PFSK-1 (cell line): ENCODE measurements at regions not wholly inside any gene's neighbourhood (a gene's known extent, or its start where the extent isn't known, plus 50 kb on each side); places are given as distances from the start of the nearest gene placed in this dataset.

Source experiments
- FOXP2 ChIP-seq: optimal IDR thresholded peaks from 2 replicates; pipeline ENCODE3; 2011; ENCODE audit warnings: borderline replicate concordance, control low read depth, inconsistent platforms; ENCODE audit not compliant: insufficient read depth; ENCODE audit errors: extremely low read length, extremely low read depth
- POLR2AphosphoS5 ChIP-seq: IDR thresholded peaks from 2 replicates; pipeline ENCODE4 v1.6.1; 2012; ENCODE audit warnings: low read depth, mild to moderate bottlenecking, control low read depth, low read length, moderate library complexity
- REST ChIP-seq, 2 experiments: IDR thresholded peaks; 2 replicates each; pipeline versions ENCODE4 v1.6.1 to v1.8.0; 2011 to 2012; ENCODE audit warnings: low read depth in 2 of 2, low read length in 2 of 2, control low read depth in 1 of 2, inconsistent platforms in 1 of 2, mild to moderate bottlenecking in 1 of 2, moderate library complexity in 1 of 2; ENCODE audit not compliant: insufficient read depth in 1 of 2
- SIN3A ChIP-seq: IDR thresholded peaks from 2 replicates; pipeline ENCODE4 v1.6.1; 2012; ENCODE audit warnings: mild to moderate bottlenecking, low read length, moderate library complexity, borderline replicate concordance; ENCODE audit not compliant: insufficient read depth
- TAF1 ChIP-seq: IDR thresholded peaks from 2 replicates; pipeline ENCODE4 v1.6.1; 2012; ENCODE audit warnings: low read length, control low read depth, borderline replicate concordance; ENCODE audit not compliant: insufficient read depth

GRCh38 chr6:12577124-12577850 lies 139.3 kb upstream of the PHACTR1 start:
- TF ChIP-seq FOXP2, result no peak
- no peak for TF ChIP-seq REST (IDR thresholded peaks at IDR 0.05; ENCODE audit: insufficient read depth in 1 of 2, low read depth in 2 of 2, low read length in 2 of 2)
- no peak for TF ChIP-seq POLR2AphosphoS5
- TF ChIP-seq TAF1, result no peak
- TF ChIP-seq SIN3A, result no peak

- no peak for TF ChIP-seq TAF1
Observed at GRCh38 chr6:12578097-12578496, 138.5 kb upstream of the PHACTR1 start.

- no peak for TF ChIP-seq FOXP2
- no peak for TF ChIP-seq REST (IDR thresholded peaks at IDR 0.05; ENCODE audit: insufficient read depth in 1 of 2, low read depth in 2 of 2, low read length in 2 of 2)
Observed at GRCh38 chr6:12578751-12579150, 137.8 kb upstream of the PHACTR1 start.

GRCh38 chr6:12580290-12580689 lies 136.3 kb upstream of the PHACTR1 start:
- no peak for TF ChIP-seq POLR2AphosphoS5
- no peak for TF ChIP-seq REST (IDR thresholded peaks at IDR 0.05; ENCODE audit: insufficient read depth in 1 of 2, low read depth in 2 of 2, low read length in 2 of 2)
- no peak for TF ChIP-seq TAF1
- TF ChIP-seq FOXP2, result no peak
- TF ChIP-seq SIN3A, result no peak

DNA sequence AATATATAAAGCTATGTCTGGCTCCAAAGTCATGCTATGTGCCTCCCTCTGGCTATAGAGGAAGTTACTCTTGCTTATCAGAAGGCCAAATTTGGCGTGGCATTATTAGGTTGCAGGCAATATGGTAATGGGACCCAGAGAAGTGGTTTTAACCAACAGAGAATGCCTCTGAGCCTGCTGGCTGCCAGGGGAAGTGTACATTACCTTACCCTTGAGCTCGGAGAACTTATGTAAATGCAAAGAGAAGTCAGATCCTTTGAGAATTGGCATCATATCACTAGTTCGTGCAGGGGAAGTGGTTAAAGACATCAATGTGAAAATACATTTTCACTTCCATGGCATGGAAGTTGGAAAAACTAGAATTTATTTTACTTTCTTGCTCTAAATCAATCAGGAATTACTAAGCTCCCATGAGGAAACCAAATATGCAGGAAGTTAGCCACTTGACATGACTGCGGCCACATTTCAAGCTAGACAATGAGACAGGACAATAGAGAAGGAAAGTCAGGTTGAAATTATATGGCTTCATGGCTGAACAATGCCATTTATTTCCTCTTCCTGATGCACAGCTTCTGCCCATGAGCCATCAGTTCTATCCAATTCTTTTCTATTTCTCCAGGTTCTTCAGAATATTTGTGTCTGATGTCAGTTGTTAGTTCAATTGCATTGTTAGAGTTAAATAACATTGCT lies 134.0 kb upstream of the PHACTR1 start:
- TF ChIP-seq REST (IDR thresholded peaks at IDR 0.05; ENCODE audit: insufficient read depth in 1 of 2, low read depth in 2 of 2, low read length in 2 of 2) (no peak), SIN3A (no peak), POLR2AphosphoS5 (no peak), TAF1 (no peak), FOXP2 (no peak)
